HTR-8/SVneo (cell line): ENCODE measurements at regions not wholly inside any gene's neighbourhood (a gene's known extent, or its start where the extent isn't known, plus 50 kb on each side); places are given as distances from the start of the nearest gene placed in this dataset.

ENCODE experiments used
- DNase-seq: peaks from one replicate; pipeline ENCODE4 v3.0.0; 2011; ENCODE audit warnings: low spot score, mixed read lengths; ENCODE audit not compliant: insufficient read length
- FAIRE-seq: peaks from 2 replicates; lab custom pipeline; 2011; peaks lifted over from hg19 to GRCh38; lab: Jason Lieb, UNC

- FAIRE-seq (no peak), DNase-seq (no peak)
Observed at GRCh38 chr18:30139631-30140287, 902.8 kb downstream of the DSC3 start.

- FAIRE-seq = no peak
- DNase-seq = no peak
Observed at GRCh38 chr18:30135938-30136337, 906.6 kb downstream of the DSC3 start.

GRCh38 chr18:30134020-30134419 is 908.5 kb downstream of the DSC3 start:
- DNase-seq (no peak), FAIRE-seq (no peak)

- no peak for FAIRE-seq
Observed at GRCh38 chr18:30132959-30133358, 909.6 kb downstream of the DSC3 start.

GRCh38 chr18:30121397-30121796 is 921.1 kb downstream of the DSC3 start:
- DNase-seq (no peak), FAIRE-seq (no peak)

More at GRCh38 chr18:30132959-30133358, 909.6 kb downstream of the DSC3 start:
- no peak for DNase-seq

- DNase-seq (no peak), FAIRE-seq (no peak)
Observed at GRCh38 chr18:30113454-30113853, 929.1 kb downstream of the DSC3 start.

- DNase-seq (peak; percentile 37), FAIRE-seq (no peak)
Observed at GRCh38 chr18:30106356-30106755, 936.2 kb downstream of the DSC3 start.

GRCh38 chr18:30103881-30104280 is 938.7 kb downstream of the DSC3 start:
- DNase-seq = no peak
- no peak for FAIRE-seq

- FAIRE-seq (no peak), DNase-seq (no peak)
Observed at GRCh38 chr18:30096796-30097195, 945.7 kb downstream of the DSC3 start.

GRCh38 chr18:30094556-30094955 is 948.0 kb downstream of the DSC3 start:
- no peak for FAIRE-seq
- peak; percentile 7 for DNase-seq

GRCh38 chr18:30093376-30093775 is 949.2 kb downstream of the DSC3 start:
- no peak for DNase-seq
- FAIRE-seq = no peak

- no peak for FAIRE-seq
- no peak for DNase-seq
Observed at GRCh38 chr18:30088238-30089015, 954.1 kb downstream of the DSC3 start.

- no peak for FAIRE-seq
- DNase-seq = no peak
Observed at GRCh38 chr18:30086351-30086750, 956.2 kb downstream of the DSC3 start.

GRCh38 chr18:30081122-30081521 is 961.4 kb downstream of the DSC3 start:
- no peak for DNase-seq
- FAIRE-seq = no peak

- DNase-seq (no peak), FAIRE-seq (no peak)
Observed at GRCh38 chr18:30072609-30073385, 969.7 kb downstream of the DSC3 start.

- no peak for DNase-seq
- no peak for FAIRE-seq
Observed at GRCh38 chr18:30066288-30066687, 976.3 kb downstream of the DSC3 start.

- DNase-seq (no peak), FAIRE-seq (no peak)
Observed at GRCh38 chr18:30057398-30057797, 985.1 kb downstream of the DSC3 start.

GRCh38 chr18:30056528-30056927 is 986.0 kb downstream of the DSC3 start:
- DNase-seq (no peak), FAIRE-seq (no peak)

- DNase-seq = peak; percentile 2
- no peak for FAIRE-seq
Observed at GRCh38 chr18:30044496-30044895, 998.0 kb downstream of the DSC3 start.

GRCh38 chr18:30039201-30039600 is 1003.3 kb downstream of the DSC3 start:
- FAIRE-seq (no peak), DNase-seq (no peak)

- DNase-seq (no peak), FAIRE-seq (no peak)
Observed at GRCh38 chr18:30034818-30035217, 1007.7 kb downstream of the DSC3 start.
